H9 (cell line): ENCODE measurements at regions not wholly inside any gene's neighbourhood (a gene's known extent, or its start where the extent isn't known, plus 50 kb on each side); places are given as distances from the start of the nearest gene placed in this dataset.

Experiments
- DNase-seq: peaks from one replicate; pipeline ENCODE4 v3.0.0-alpha.2; 2017
- H2AFZ ChIP-seq: one replicate; pipeline ENCODE4 v1.6.1; 2013; ENCODE audit warnings: mild to moderate bottlenecking, low read length, control low read depth, moderate library complexity
- H2AK5ac ChIP-seq: 2 replicates; pipeline ENCODE4 v1.6.1; 2013; ENCODE audit warnings: low read length, control low read depth, mixed read lengths; ENCODE audit not compliant: insufficient read length
- H2BK120ac ChIP-seq: one replicate; pipeline ENCODE4 v1.6.1; 2013; ENCODE audit warnings: low read depth, mild to moderate bottlenecking, low read length, control low read depth, inconsistent platforms; ENCODE audit not compliant: poor library complexity, severe bottlenecking
- H2BK12ac ChIP-seq: 2 replicates; pipeline ENCODE4 v1.6.1; 2013; ENCODE audit warnings: low read length, control low read depth, mixed read lengths, low read depth; ENCODE audit not compliant: insufficient read length
- H2BK15ac ChIP-seq: 2 replicates; pipeline ENCODE4 v1.6.1; 2013; ENCODE audit warnings: low read depth, low read length, control low read depth
- H2BK20ac ChIP-seq: one replicate; pipeline ENCODE4 v1.6.1; 2013; ENCODE audit warnings: low read depth, mild to moderate bottlenecking, low read length, control low read depth, inconsistent platforms; ENCODE audit not compliant: poor library complexity, severe bottlenecking
- H2BK5ac ChIP-seq: 2 replicates; pipeline ENCODE4 v1.6.1; 2013; ENCODE audit warnings: low read length, control low read depth, mixed read lengths; ENCODE audit not compliant: insufficient read length
- H3K14ac ChIP-seq: 2 replicates; pipeline ENCODE4 v1.6.1; 2013; ENCODE audit warnings: low read length, control low read depth; ENCODE audit not compliant: insufficient read depth
- H3K18ac ChIP-seq: 2 replicates; pipeline ENCODE4 v1.6.1; 2013; ENCODE audit warnings: low read depth, mild to moderate bottlenecking, mixed read lengths, low read length, control low read depth; ENCODE audit not compliant: insufficient read length
- H3K23ac ChIP-seq: 2 replicates; pipeline ENCODE4 v1.6.1; 2013; ENCODE audit warnings: low read length, control low read depth, mixed read lengths, low read depth; ENCODE audit not compliant: insufficient read length
- H3K23me2 ChIP-seq: 2 replicates; pipeline ENCODE4 v1.6.1; 2013; ENCODE audit warnings: low read depth, mild to moderate bottlenecking, mixed read lengths, low read length, control low read depth; ENCODE audit not compliant: insufficient read length, poor library complexity, severe bottlenecking
- H3K27ac ChIP-seq: 2 replicates; pipeline ENCODE4 v1.5.1; 2013; ENCODE audit warnings: low read length, control low read depth, mixed read lengths, low read depth; ENCODE audit not compliant: insufficient read length
- H3K27me3 ChIP-seq: 2 replicates; pipeline ENCODE4 v1.6.1; 2013; ENCODE audit warnings: low read length, control low read depth, inconsistent platforms; ENCODE audit not compliant: insufficient read depth
- H3K4ac ChIP-seq: 2 replicates; pipeline ENCODE4 v1.6.1; 2013; ENCODE audit warnings: low read depth, mild to moderate bottlenecking, control low read depth, inconsistent platforms, low read length, moderate library complexity
- H3K4me1 ChIP-seq: 2 replicates; pipeline ENCODE4 v1.6.1; 2013; ENCODE audit warnings: low read length, control low read depth, inconsistent platforms; ENCODE audit not compliant: insufficient read depth
- H3K4me2 ChIP-seq: 2 replicates; pipeline ENCODE4 v1.6.1; 2013; ENCODE audit warnings: low read length, control low read depth, mixed read lengths; ENCODE audit not compliant: insufficient read length, insufficient read depth
- H3K56ac ChIP-seq: 2 replicates; pipeline ENCODE4 v1.6.1; 2013; ENCODE audit warnings: low read depth, mild to moderate bottlenecking, mixed read lengths, low read length, control low read depth; ENCODE audit not compliant: insufficient read length
- H3K79me1 ChIP-seq: 2 replicates; pipeline ENCODE4 v1.6.1; 2013; ENCODE audit warnings: low read depth, mild to moderate bottlenecking, moderate library complexity, low read length, control low read depth, inconsistent platforms; ENCODE audit not compliant: insufficient read depth, poor library complexity, severe bottlenecking
- H3K79me2 ChIP-seq: 2 replicates; pipeline ENCODE4 v1.6.1; 2013; ENCODE audit warnings: low read length, control low read depth, inconsistent platforms; ENCODE audit not compliant: insufficient read depth
- H3K9ac ChIP-seq: 2 replicates; pipeline ENCODE4 v1.6.1; 2013; ENCODE audit warnings: low read length, control low read depth, mixed read lengths; ENCODE audit not compliant: insufficient read length; ENCODE audit errors: extremely low read depth
- H3K9me3 ChIP-seq: one replicate; pipeline ENCODE4 v1.6.1; 2013; ENCODE audit warnings: low read depth, low read length, inconsistent platforms; ENCODE audit not compliant: control insufficient read depth
- H3T11ph ChIP-seq: one replicate; pipeline ENCODE4 v1.6.1; 2013; ENCODE audit warnings: mild to moderate bottlenecking, low read length, control low read depth, inconsistent platforms
- H4K20me1 ChIP-seq: one replicate; pipeline ENCODE4 v1.6.1; 2013; ENCODE audit not compliant: control insufficient read depth, insufficient read length, insufficient read depth
- H4K5ac ChIP-seq: 2 replicates; pipeline ENCODE4 v1.6.1; 2013; ENCODE audit warnings: low read depth, mild to moderate bottlenecking, mixed read lengths, low read length, control low read depth; ENCODE audit not compliant: insufficient read length
- H4K8ac ChIP-seq: replicated peaks from 2 replicates; pipeline ENCODE4 v1.6.1; 2013; ENCODE audit warnings: low read length, control low read depth, mixed read lengths, low read depth; ENCODE audit not compliant: insufficient read length
- H4K91ac ChIP-seq: 2 replicates; pipeline ENCODE4 v1.6.1; 2013; ENCODE audit warnings: low read depth, mild to moderate bottlenecking, moderate library complexity, mixed read lengths, low read length, control low read depth; ENCODE audit not compliant: insufficient read length
- H3K27ac Mint-ChIP-seq, 3 experiments: 2 replicates in 2 of 3; 3 replicates in 1 of 3; pipeline ENCODE4 v1.8.0; 2020 to 2021; ENCODE audit warnings: mixed read lengths in 3 of 3, mild to moderate bottlenecking in 1 of 3, moderate library complexity in 1 of 3
- H3K27me3 Mint-ChIP-seq: 2 replicates; pipeline ENCODE4 v1.8.0; 2021; ENCODE audit warnings: low read depth, mild to moderate bottlenecking, moderate library complexity, mixed read lengths
- H3K36me3 Mint-ChIP-seq, 3 experiments: 2 replicates in 2 of 3; 3 replicates in 1 of 3; pipeline ENCODE4 v1.8.0; 2020 to 2021; ENCODE audit warnings: low read depth in 3 of 3, mixed read lengths in 3 of 3; ENCODE audit not compliant: insufficient read depth in 1 of 3
- H3K4me1 Mint-ChIP-seq, 2 experiments: 2 replicates each; pipeline ENCODE4 v1.8.0; 2020; ENCODE audit warnings: mixed read lengths in 2 of 2
- H3K4me3 Mint-ChIP-seq, 2 experiments: 2 replicates in 1 of 2; 3 replicates in 1 of 2; pipeline ENCODE4 v1.8.0; 2020 to 2021; ENCODE audit warnings: mild to moderate bottlenecking in 2 of 2, mixed read lengths in 2 of 2, moderate library complexity in 1 of 2
- H3K9me3 Mint-ChIP-seq, 2 experiments: 2 replicates in 1 of 2; 3 replicates in 1 of 2; pipeline ENCODE4 v1.8.0; 2020; ENCODE audit warnings: mild to moderate bottlenecking in 2 of 2, mixed read lengths in 2 of 2, moderate library complexity in 1 of 2
- WGBS: extraction: QIAGEN DNeasy Blood & Tissue Kit; methylation state at CpG from one replicate; pipeline ENCODE4 v1.1.7; 2013; ENCODE audit warnings: missing lambda C conversion rate, low lambda C conversion rate, mixed read lengths; ENCODE audit not compliant: insufficient read length; ENCODE audit errors: extremely low coverage; 5-methylcytosine and 5-hydroxymethylcytosine counted together
- TF ChIP-seq, protein P1 (sequence below): fragments of 200-600 bp; sonication (generic); conservative IDR thresholded peaks from 3 replicates; pipeline ENCODE4 v1.8.0; 2021; ENCODE audit warnings: antibody characterized with exemption, mild to moderate bottlenecking

DNA sequence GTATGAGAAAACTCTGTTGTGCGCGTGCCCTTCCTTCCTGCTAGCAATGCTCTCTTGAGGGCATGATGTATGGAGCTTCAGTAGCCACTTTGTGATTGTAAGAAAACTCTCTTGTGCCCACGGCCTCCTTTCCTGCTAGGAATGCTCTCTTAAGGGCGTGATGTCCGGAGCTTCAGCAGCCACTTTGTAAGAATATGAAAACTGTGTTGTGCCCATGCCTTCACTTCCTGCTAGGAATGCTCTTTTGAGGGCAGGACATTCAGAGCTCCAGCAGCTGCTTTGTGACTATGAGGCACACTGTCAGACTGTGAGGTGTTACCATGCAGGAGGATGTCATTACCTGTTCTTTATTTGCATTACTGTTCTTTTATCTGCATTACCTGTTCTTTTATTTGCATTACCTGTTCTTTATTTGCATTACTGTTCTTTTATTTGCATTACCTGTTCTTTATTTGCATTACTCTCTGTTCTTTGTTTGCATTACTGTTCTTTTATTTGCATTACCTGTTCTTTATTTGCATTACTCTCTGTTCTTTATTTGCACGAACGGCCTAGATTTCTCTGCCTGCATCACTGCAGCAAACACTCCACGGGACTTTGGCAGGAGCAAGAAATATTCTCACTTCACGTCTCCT, 166.7 kb downstream of the CRLF2 start:
- Histone ChIP-seq H4K8ac (no peak overlapping the region), H2BK120ac (no peak overlapping the region), H3K79me2 (no peaks in the 10 kb centered on the region), H2BK15ac (no peak overlapping the region), H3K14ac (no peak overlapping the region), H3K56ac (no peak overlapping the region), H3K4me1 (no peaks in the 10 kb centered on the region), H4K20me1 (no peaks in the 10 kb centered on the region), H3K4me2 (no peak overlapping the region), H3K9me3 (peaks cover 6% of the 10 kb centered on the region), H2BK5ac (no peak overlapping the region), H2BK12ac (no peak overlapping the region), H2AFZ (no peak overlapping the region), H3K23ac (no peak overlapping the region), H3K18ac (no peak overlapping the region), H3K9ac (no peak overlapping the region), H3K4ac (no peak overlapping the region), H3K27me3 (no peaks in the 10 kb centered on the region), H2BK20ac (no peak overlapping the region), H2AK5ac (no peak overlapping the region), H3K79me1 (no peaks in the 10 kb centered on the region), H4K91ac (no peak overlapping the region), H3K27ac (no peak overlapping the region), H3K23me2 (no peaks in the 10 kb centered on the region), H3T11ph (no peak overlapping the region), H4K5ac (no peak overlapping the region)
- H3K27me3 Mint-ChIP-seq = peaks cover 8% of the 10 kb centered on the region
- no peak overlapping the region for H3K27ac Mint-ChIP-seq
- peaks cover 7 to 11% of the 10 kb centered on the region in 2 experiments for H3K9me3 Mint-ChIP-seq
- TF ChIP-seq, protein P1, sequence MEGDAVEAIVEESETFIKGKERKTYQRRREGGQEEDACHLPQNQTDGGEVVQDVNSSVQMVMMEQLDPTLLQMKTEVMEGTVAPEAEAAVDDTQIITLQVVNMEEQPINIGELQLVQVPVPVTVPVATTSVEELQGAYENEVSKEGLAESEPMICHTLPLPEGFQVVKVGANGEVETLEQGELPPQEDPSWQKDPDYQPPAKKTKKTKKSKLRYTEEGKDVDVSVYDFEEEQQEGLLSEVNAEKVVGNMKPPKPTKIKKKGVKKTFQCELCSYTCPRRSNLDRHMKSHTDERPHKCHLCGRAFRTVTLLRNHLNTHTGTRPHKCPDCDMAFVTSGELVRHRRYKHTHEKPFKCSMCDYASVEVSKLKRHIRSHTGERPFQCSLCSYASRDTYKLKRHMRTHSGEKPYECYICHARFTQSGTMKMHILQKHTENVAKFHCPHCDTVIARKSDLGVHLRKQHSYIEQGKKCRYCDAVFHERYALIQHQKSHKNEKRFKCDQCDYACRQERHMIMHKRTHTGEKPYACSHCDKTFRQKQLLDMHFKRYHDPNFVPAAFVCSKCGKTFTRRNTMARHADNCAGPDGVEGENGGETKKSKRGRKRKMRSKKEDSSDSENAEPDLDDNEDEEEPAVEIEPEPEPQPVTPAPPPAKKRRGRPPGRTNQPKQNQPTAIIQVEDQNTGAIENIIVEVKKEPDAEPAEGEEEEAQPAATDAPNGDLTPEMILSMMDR = no peak
- DNase-seq = no peak
- H3K4me3 Mint-ChIP-seq = no peak overlapping the region
- peaks cover 0 to 9% (median 4%) of the 10 kb centered on the region in 3 experiments; a peak in 6 of 7 replicates for H3K36me3 Mint-ChIP-seq
- 0 out of 4 replicates have a peak, but pooled peaks cover 0 to 4% of the 10 kb centered on the region in 2 experiments for H3K4me1 Mint-ChIP-seq
- no CpG with 5 or more reads among the region's 9 CpGs for WGBS
